PC-9 (cell line): ENCODE measurements at regions not wholly inside any gene's neighbourhood (a gene's known extent, or its start where the extent isn't known, plus 50 kb on each side); places are given as distances from the start of the nearest gene placed in this dataset.

Experiments
- EZH2 ChIP-seq: fragments of 200-600 bp; sonication (generic); IDR thresholded peaks from 2 replicates; pipeline ENCODE4 v1.8.0; 2017; ENCODE audit warnings: antibody characterized with exemption, low read depth
- TF ChIP-seq, protein P1 (sequence below): fragments of 200-600 bp; sonication (generic); conservative IDR thresholded peaks from 2 replicates; pipeline ENCODE4 v1.6.1; 2017; ENCODE audit warnings: mixed run types, antibody characterized with exemption, mild to moderate bottlenecking, moderate library complexity

DNA sequence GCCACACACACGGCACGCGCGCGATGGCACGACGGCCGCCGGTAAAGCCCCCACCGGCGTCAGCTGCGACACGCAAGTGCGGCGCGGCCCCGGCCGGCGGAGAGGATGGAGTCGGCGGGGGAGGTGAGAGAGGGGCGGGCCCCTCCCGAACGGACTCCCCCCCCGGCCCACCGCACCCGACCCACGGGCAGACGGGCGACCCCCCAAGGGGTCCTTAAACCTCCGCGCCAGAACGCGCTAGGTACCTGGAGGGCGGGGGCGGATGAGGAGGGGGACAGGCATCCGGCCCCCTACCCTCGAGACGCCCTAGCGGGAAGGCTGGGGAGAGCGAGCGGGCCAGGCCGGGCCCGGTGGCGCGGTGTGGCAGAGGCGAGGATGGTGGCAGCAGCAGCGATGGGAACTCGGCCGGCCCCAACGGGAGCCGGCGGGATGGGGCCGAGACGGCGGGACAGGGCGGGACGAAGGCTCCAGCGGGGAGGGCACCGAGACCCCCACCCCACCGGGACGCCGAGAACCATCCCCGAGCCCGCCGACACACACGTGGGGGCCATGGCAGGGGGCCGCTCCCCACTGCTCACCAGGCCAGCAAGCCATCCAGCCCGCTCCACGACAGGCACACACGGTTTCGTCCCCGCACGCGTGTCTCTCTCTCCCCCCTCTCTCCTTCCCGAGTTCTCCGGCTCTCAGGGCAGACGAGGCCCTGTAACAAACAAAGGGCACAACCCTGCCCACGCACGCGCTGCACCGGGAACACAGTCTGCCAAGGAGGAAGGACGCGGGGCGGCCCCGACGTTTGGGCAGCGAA lies 1515.4 kb upstream of the DEFB115 start:
- TF ChIP-seq, protein P1, sequence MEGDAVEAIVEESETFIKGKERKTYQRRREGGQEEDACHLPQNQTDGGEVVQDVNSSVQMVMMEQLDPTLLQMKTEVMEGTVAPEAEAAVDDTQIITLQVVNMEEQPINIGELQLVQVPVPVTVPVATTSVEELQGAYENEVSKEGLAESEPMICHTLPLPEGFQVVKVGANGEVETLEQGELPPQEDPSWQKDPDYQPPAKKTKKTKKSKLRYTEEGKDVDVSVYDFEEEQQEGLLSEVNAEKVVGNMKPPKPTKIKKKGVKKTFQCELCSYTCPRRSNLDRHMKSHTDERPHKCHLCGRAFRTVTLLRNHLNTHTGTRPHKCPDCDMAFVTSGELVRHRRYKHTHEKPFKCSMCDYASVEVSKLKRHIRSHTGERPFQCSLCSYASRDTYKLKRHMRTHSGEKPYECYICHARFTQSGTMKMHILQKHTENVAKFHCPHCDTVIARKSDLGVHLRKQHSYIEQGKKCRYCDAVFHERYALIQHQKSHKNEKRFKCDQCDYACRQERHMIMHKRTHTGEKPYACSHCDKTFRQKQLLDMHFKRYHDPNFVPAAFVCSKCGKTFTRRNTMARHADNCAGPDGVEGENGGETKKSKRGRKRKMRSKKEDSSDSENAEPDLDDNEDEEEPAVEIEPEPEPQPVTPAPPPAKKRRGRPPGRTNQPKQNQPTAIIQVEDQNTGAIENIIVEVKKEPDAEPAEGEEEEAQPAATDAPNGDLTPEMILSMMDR = no peak
- no peak for TF ChIP-seq EZH2
